GM12878 (cell line): ENCODE measurements at regions not wholly inside any gene's neighbourhood (a gene's known extent, or its start where the extent isn't known, plus 50 kb on each side); places are given as distances from the start of the nearest gene placed in this dataset.

Source experiments
- ATAC-seq: fragments of 200-7000 bp; cut with Tn5 transposase; 3 replicates; pipeline ENCODE4 v1.9.1; 2020; ENCODE audit warnings: mild to moderate bottlenecking, moderate library complexity
- BruUV-seq: library from RNA; stranded (reverse); fragments of 400-500 nt; replicated peaks from 2 replicates; lab custom pipeline; 2021; lab: Mats Ljungman, UMichigan
- CTCF ChIA-PET: fragments of 300-600 bp; sonication (Branson Sonifier 250); formaldehyde crosslinking; extraction: SDS; loops from one replicate; lab custom pipeline; 2021; ENCODE audit warnings: inconsistent platforms; lab: Yijun Ruan, JAX
- POLR2A ChIA-PET: fragments of 350-600 bp; formaldehyde crosslinking; extraction: SDS; loops from one replicate; lab custom pipeline; 2021; ENCODE audit warnings: inconsistent platforms; lab: Charles Lee
- RAD21 ChIA-PET: fragments of 300-600 bp; sonication (Branson Sonifier 250); formaldehyde crosslinking; loops from one replicate; lab custom pipeline; 2023; ENCODE audit warnings: antibody characterized with exemption; ENCODE audit not compliant: unreplicated experiment; lab: Charles Lee
- SMC1A ChIA-PET: fragments of 300-600 bp; sonication (Branson Sonifier 250); formaldehyde crosslinking; loops from one replicate; lab custom pipeline; 2023; ENCODE audit not compliant: unreplicated experiment, uncharacterized antibody; lab: Charles Lee
- DNase-seq: peaks from one replicate; pipeline ENCODE4 v3.0.0-alpha.2; 2011; ENCODE audit warnings: low read depth, low spot score
- FAIRE-seq: peaks from 3 replicates; lab custom pipeline; 2011; peaks lifted over from hg19 to GRCh38; lab: Jason Lieb, UNC
- H2AFZ ChIP-seq: 2 replicates; pipeline ENCODE4 v1.6.0; 2011; ENCODE audit warnings: low read depth, low read length, control low read depth; ENCODE audit not compliant: control insufficient read depth
- H3K27ac ChIP-seq: 2 replicates; pipeline ENCODE4 v1.5.1; 2011; ENCODE audit warnings: control low read depth; ENCODE audit not compliant: control insufficient read depth, insufficient read depth
- H3K27me3 ChIP-seq, 2 experiments: replicated peaks in 1 of 2; 2 replicates each; pipeline versions ENCODE4 v1.6.0 to v1.6.1; 2011; ENCODE audit warnings: low read length in 1 of 2; ENCODE audit not compliant: control insufficient read depth in 2 of 2, insufficient read depth in 2 of 2
- H3K36me3 ChIP-seq, 2 experiments: 2 replicates each; pipeline ENCODE4 v1.5.1; 2011; ENCODE audit warnings: low read length in 1 of 2; ENCODE audit not compliant: control insufficient read depth in 2 of 2, insufficient read depth in 2 of 2
- H3K4me1 ChIP-seq: 2 replicates; pipeline ENCODE4 v1.6.1; 2011; ENCODE audit warnings: mild to moderate bottlenecking, low read length, moderate library complexity, mixed read lengths; ENCODE audit not compliant: control insufficient read depth, insufficient read depth
- H3K4me2 ChIP-seq: 2 replicates; pipeline ENCODE4 v1.6.0; 2011; ENCODE audit warnings: control low read depth; ENCODE audit not compliant: control insufficient read depth, insufficient read depth
- H3K4me3 ChIP-seq: fragments of 200-600 bp; sonication (generic); 2 replicates; pipeline ENCODE4 v1.5.1; 2016
- H3K79me2 ChIP-seq: 2 replicates; pipeline ENCODE4 v1.6.0; 2011; ENCODE audit warnings: low read length; ENCODE audit not compliant: control insufficient read depth, insufficient read depth
- H3K9ac ChIP-seq: 2 replicates; pipeline ENCODE4 v1.8.0; 2011; ENCODE audit warnings: low read length, control low read depth, mixed read lengths; ENCODE audit not compliant: control insufficient read depth, insufficient read depth
- H3K9me3 ChIP-seq: replicated peaks from 3 replicates; pipeline ENCODE4 v1.5.1; 2011; ENCODE audit warnings: mild to moderate bottlenecking, low read length; ENCODE audit not compliant: control insufficient read depth, insufficient read depth
- H4K20me1 ChIP-seq: 2 replicates; pipeline ENCODE4 v1.6.0; 2011; ENCODE audit not compliant: control insufficient read depth, insufficient read depth
- CHD4 ChIP-seq: fragments of 200-600 bp; sonication (generic); IDR thresholded peaks from 2 replicates; pipeline ENCODE4 v1.6.1; 2016; ENCODE audit warnings: mild to moderate bottlenecking
- IKZF1 ChIP-seq: fragments of 450-650 bp; conservative IDR thresholded peaks from 2 replicates; pipeline ENCODE4 v1.6.1; 2017; ENCODE audit warnings: antibody characterized with exemption, mild to moderate bottlenecking
- KLF5 ChIP-seq: fragments of 450-650 bp; IDR thresholded peaks from 2 replicates; pipeline ENCODE4 v1.6.1; 2014; ENCODE audit warnings: mild to moderate bottlenecking; ENCODE audit not compliant: partially characterized antibody
- PML ChIP-seq: IDR thresholded peaks from 2 replicates; pipeline ENCODE4 v1.6.1; 2012; ENCODE audit warnings: low read length, inconsistent platforms
- TCF12 ChIP-seq: IDR thresholded peaks from 2 replicates; pipeline ENCODE4 v1.6.1; 2011; ENCODE audit warnings: low read depth, mild to moderate bottlenecking, low read length
- TCF3 ChIP-seq: IDR thresholded peaks from 2 replicates; pipeline ENCODE4 v1.6.1; 2012; ENCODE audit warnings: low read depth, mild to moderate bottlenecking, low read length, borderline replicate concordance; ENCODE audit not compliant: insufficient read depth
- ZNF274 ChIP-seq: IDR thresholded peaks from one replicate; pipeline ENCODE4 v1.8.0; 2011; ENCODE audit not compliant: insufficient read length, insufficient read depth
- WGBS: methylation state at CpG from one replicate; pipeline ENCODE4 v1.1.6; 2016; ENCODE audit warnings: low lambda C conversion rate; ENCODE audit not compliant: insufficient replicate concordance, insufficient coverage; ENCODE audit errors: missing lambda C conversion rate; 5-methylcytosine and 5-hydroxymethylcytosine counted together
- in situ Hi-C: fragments of 300-500 bp; cut with MboI; formaldehyde crosslinking; loops from 9 replicates; pipeline ENCODE4 v1.14.3; 2018; ENCODE audit warnings: mixed read lengths
- intact Hi-C: fragments of 100-400 bp; cut with micrococcal nuclease; formaldehyde crosslinking; loops from one replicate; pipeline ENCODE4 v1.14.2; 2022; ENCODE audit not compliant: unreplicated experiment

DNA sequence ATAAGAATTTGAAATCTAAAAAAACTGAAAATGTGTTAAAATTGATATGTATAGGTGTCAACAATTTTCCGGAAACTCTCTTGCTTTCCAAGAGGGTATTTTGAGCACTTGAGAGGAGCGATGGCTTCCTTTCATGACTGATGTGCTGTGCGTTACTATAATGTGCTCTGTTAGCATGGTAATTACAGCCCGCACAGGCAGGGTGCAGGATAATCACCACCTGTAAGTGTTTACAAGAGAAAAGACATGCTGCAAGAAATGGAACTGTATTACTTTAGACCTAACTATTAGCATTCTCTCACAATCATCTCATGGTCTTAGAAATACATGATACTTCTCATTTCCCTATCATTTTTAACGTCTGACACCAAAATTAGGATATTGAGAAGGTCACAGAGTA is 92.4 kb upstream of the ADARB2 start:
- FAIRE-seq (no peak), DNase-seq (no peak), ATAC-seq (no peak)
- ChIA-PET CTCF (no interaction called here), RAD21 (no interaction called here), SMC1A (no interaction called here), POLR2A (no interaction called here)
- Histone ChIP-seq H3K9me3 (no peaks in the 10 kb centered on the region), H3K36me3 (no peaks in the 10 kb centered on the region), H4K20me1 (no peaks in the 10 kb centered on the region), H3K27me3 (no peaks in the 10 kb centered on the region), H3K4me1 (no peaks in the 10 kb centered on the region), H3K4me3 (no peak overlapping the region), H3K4me2 (no peak overlapping the region), H3K27ac (no peak overlapping the region), H3K9ac (no peak overlapping the region), H2AFZ (no peak overlapping the region), H3K79me2 (no peaks in the 10 kb centered on the region)
- WGBS, result 60% methylated on average over 5 of the region's 5 CpGs
- TF ChIP-seq KLF5, result no peak
- no peak for TF ChIP-seq ZNF274
- intact Hi-C loops (no loop called here), in situ Hi-C loops (no loop called here)
- no TSS peak for BruUV-seq

DNA sequence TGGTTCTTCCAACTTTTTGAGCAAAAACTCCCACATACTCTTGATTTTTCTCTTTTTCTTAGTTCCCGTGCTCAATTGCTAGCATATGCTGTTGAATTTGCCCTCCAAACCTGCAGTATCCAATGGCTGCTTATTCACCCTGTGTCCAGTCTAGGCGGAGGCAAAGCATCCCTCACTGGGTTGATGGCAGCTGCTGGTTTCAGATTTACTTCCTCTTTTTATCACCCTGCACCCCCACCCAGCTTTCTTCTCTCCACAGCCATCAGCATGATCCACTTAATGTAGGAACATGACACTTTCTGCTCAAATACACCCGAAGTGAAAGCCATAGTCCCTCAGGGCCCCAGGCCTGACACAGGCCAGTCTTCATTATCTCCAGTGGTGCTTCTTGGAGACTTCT is 87.6 kb upstream of the ADARB2 start:
- FAIRE-seq (no peak), ATAC-seq (peak; percentile 84), DNase-seq (no peak)
- no peaks in the 10 kb centered on the region for H3K27me3 ChIP-seq
- no peak overlapping the region for H3K27ac ChIP-seq
- SMC1A ChIA-PET, result interaction anchor here (0.9 kb wide), 1 partner anchor 8 kb away, joined by 5 read pairs; no protein-coding TSS in a partner anchor
- no peaks in the 10 kb centered on the region for H4K20me1 ChIP-seq
- TF ChIP-seq TCF12 (0 out of 2 replicates have a peak, but pooled peaks have one; percentile 42), PML (no peak), IKZF1 (no peak), TCF3 (0 out of 2 replicates have a peak, but pooled peaks have one; percentile 30), CHD4 (no peak)
- no peak overlapping the region for H3K9ac ChIP-seq
- CTCF ChIA-PET, result no interaction called here
- in situ Hi-C loops, result no loop called here
- RAD21 ChIA-PET, result no interaction called here
- no peak overlapping the region for H2AFZ ChIP-seq
- no peaks in the 10 kb centered on the region for H3K79me2 ChIP-seq
- H3K4me2 ChIP-seq, result no peak overlapping the region
- WGBS, result 28% methylated on average over 3 of the region's 3 CpGs
- intact Hi-C loops, result no loop called here
- no peak overlapping the region for H3K4me3 ChIP-seq
- POLR2A ChIA-PET, result no interaction called here
- no peaks in the 10 kb centered on the region for H3K4me1 ChIP-seq
- BruUV-seq, result no TSS peak
- H3K36me3 ChIP-seq, result no peaks in the 10 kb centered on the region
- no peaks in the 10 kb centered on the region; the same call in 2 of the 3 replicates for H3K9me3 ChIP-seq
